ENCODE measurements at regions not wholly inside any gene's neighbourhood (a gene's known extent, or its start where the extent isn't known, plus 50 kb on each side); places are given as distances from the start of the nearest gene placed in this dataset.

GRCh38 chr13:108444448-108444847 is 174.9 kb downstream of the TNFSF13B start:
- intact Hi-C loops (cut with micrococcal nuclease), result no loop called here
- H3K27me3 ChIP-seq (ENCODE audit: control insufficient read depth in 2 of 2, insufficient read depth in 2 of 2, low read length in 2 of 2), result no peaks in the 10 kb centered on the region
- no TSS peak for BruUV-seq (replicated peaks)
- dilution Hi-C loops (cut with MboI; ENCODE audit: extremely low pct_ligation_motif_present, low sequenced_read_pairs), result no loop called here
- peaks cover 4% of the 10 kb centered on the region for H3K9me3 ChIP-seq (replicated peaks; ENCODE audit: control insufficient read depth, insufficient read depth, low read length)
- TF ChIP-seq EZH2 (IDR thresholded peaks at IDR 0.05; ENCODE audit: borderline replicate concordance, low read depth, low read length, severe bottlenecking), result no peak
- H3K27ac ChIP-seq (ENCODE audit: insufficient read depth, low read depth, low read length), result no peak overlapping the region
- POLR2A ChIA-PET, result no interaction called here
- H3K4me2 ChIP-seq (ENCODE audit: insufficient read depth, low read length), result no peak overlapping the region
- H2AFZ ChIP-seq (ENCODE audit: low read depth, low read length), result no peak overlapping the region
- no peak for FAIRE-seq
- H3K4me3 ChIP-seq (replicated peaks in 1 of 3; ENCODE audit: insufficient read depth in 1 of 3, low read depth in 1 of 3, low read length in 3 of 3), result no peak overlapping the region
- H3K9ac ChIP-seq (replicated peaks; ENCODE audit: extremely low read depth, insufficient read depth, low read length), result no peak overlapping the region
- no peak for DNase-seq (ENCODE audit: low read depth, low spot score)
- no peaks in the 10 kb centered on the region for H3K36me3 ChIP-seq (ENCODE audit: control insufficient read depth in 2 of 2, extremely low read depth in 1 of 2, insufficient read depth in 2 of 2, low read length in 2 of 2)
- H3K9me1 ChIP-seq (replicated peaks; ENCODE audit: control insufficient read depth, extremely low read depth, insufficient read depth, low read length), result no peaks in the 10 kb centered on the region
- no peaks in the 10 kb centered on the region for H4K20me1 ChIP-seq (replicated peaks; ENCODE audit: control insufficient read depth, extremely low read depth, insufficient read depth, low read length)
- no peaks in the 10 kb centered on the region for H3K4me1 ChIP-seq (ENCODE audit: control insufficient read depth, extremely low read depth, insufficient read depth, low read length)
- H3K79me2 ChIP-seq (ENCODE audit: control insufficient read depth, insufficient read depth, low read length), result no peaks in the 10 kb centered on the region
- CTCF ChIA-PET, result no interaction called here

DNA sequence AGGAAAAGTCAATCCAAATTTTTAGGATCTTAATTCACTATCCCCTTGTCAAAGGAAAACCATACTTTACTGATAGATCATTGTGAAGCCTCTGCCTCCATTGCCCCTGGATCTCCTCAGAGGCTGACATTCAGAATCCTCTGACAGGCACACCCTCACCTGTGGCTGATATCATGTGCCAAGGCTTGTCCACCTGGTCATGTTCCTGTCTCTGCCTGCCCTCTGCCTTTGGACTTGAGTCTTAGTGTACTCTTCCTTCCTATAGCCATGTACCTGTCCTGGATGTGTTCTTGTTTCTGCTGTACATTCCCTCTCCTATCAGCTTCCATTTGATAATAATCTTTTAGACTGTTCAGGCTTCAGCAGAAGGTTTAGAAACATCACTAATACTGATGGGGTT is 179.4 kb downstream of the TNFSF13B start:
- POLR2A ChIA-PET, result no interaction called here
- Histone ChIP-seq H3K9ac (replicated peaks; ENCODE audit: extremely low read depth, insufficient read depth, low read length) (no peak overlapping the region), H2AFZ (ENCODE audit: low read depth, low read length) (no peak overlapping the region), H3K27ac (ENCODE audit: insufficient read depth, low read depth, low read length) (no peak overlapping the region), H4K20me1 (replicated peaks; ENCODE audit: control insufficient read depth, extremely low read depth, insufficient read depth, low read length) (no peaks in the 10 kb centered on the region), H3K4me3 (replicated peaks in 1 of 3; ENCODE audit: insufficient read depth in 1 of 3, low read depth in 1 of 3, low read length in 3 of 3) (no peak overlapping the region), H3K4me2 (ENCODE audit: insufficient read depth, low read length) (no peak overlapping the region), H3K9me3 (replicated peaks; ENCODE audit: control insufficient read depth, insufficient read depth, low read length) (peaks cover 5% of the 10 kb centered on the region), H3K4me1 (ENCODE audit: control insufficient read depth, extremely low read depth, insufficient read depth, low read length) (no peaks in the 10 kb centered on the region), H3K36me3 (ENCODE audit: control insufficient read depth in 2 of 2, extremely low read depth in 1 of 2, insufficient read depth in 2 of 2, low read length in 2 of 2) (no peaks in the 10 kb centered on the region), H3K9me1 (replicated peaks; ENCODE audit: control insufficient read depth, extremely low read depth, insufficient read depth, low read length) (no peaks in the 10 kb centered on the region), H3K79me2 (ENCODE audit: control insufficient read depth, insufficient read depth, low read length) (no peaks in the 10 kb centered on the region), H3K27me3 (ENCODE audit: control insufficient read depth in 2 of 2, insufficient read depth in 2 of 2, low read length in 2 of 2) (no peaks in the 10 kb centered on the region)
- no TSS peak for BruUV-seq (replicated peaks)
- FAIRE-seq, result no peak
- TF ChIP-seq, protein P1, sequence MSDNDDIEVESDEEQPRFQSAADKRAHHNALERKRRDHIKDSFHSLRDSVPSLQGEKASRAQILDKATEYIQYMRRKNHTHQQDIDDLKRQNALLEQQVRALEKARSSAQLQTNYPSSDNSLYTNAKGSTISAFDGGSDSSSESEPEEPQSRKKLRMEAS (IDR thresholded peaks at IDR 0.05; ENCODE audit: insufficient read depth, insufficient read length), result no peak
- TF ChIP-seq JUN (IDR thresholded peaks at IDR 0.05; ENCODE audit: borderline replicate concordance, insufficient read depth, insufficient read length, low read depth) (no peak), FOS (IDR thresholded peaks at IDR 0.05; ENCODE audit: borderline replicate concordance, insufficient read depth, low read length) (no peak), POLR2AphosphoS5 (IDR thresholded peaks at IDR 0.05; ENCODE audit: insufficient read depth, low read depth, low read length) (no peak), CTCF (IDR thresholded peaks at IDR 0.05; ENCODE audit: extremely low read depth in 1 of 2, insufficient read depth in 1 of 2, low read depth in 1 of 2, low read length in 2 of 2) (no peak)
- dilution Hi-C loops (cut with MboI; ENCODE audit: extremely low pct_ligation_motif_present, low sequenced_read_pairs) (no loop called here), intact Hi-C loops (cut with micrococcal nuclease) (no loop called here)
- DNase-seq (ENCODE audit: low read depth, low spot score), result no peak
- CTCF ChIA-PET, result no interaction called here
